IPS-11a (cell line): ENCODE measurements at regions not wholly inside any gene's neighbourhood (a gene's known extent, or its start where the extent isn't known, plus 50 kb on each side); places are given as distances from the start of the nearest gene placed in this dataset.

Source experiments
- H3K4me3 ChIP-seq: one replicate; pipeline ENCODE4 v1.5.1; 2013; ENCODE audit warnings: low read depth, low read length, control low read depth

GRCh38 chr12:60290532-60290931 is 694.7 kb downstream of the SLC16A7 start:
- no peak overlapping the region for H3K4me3 ChIP-seq

DNA sequence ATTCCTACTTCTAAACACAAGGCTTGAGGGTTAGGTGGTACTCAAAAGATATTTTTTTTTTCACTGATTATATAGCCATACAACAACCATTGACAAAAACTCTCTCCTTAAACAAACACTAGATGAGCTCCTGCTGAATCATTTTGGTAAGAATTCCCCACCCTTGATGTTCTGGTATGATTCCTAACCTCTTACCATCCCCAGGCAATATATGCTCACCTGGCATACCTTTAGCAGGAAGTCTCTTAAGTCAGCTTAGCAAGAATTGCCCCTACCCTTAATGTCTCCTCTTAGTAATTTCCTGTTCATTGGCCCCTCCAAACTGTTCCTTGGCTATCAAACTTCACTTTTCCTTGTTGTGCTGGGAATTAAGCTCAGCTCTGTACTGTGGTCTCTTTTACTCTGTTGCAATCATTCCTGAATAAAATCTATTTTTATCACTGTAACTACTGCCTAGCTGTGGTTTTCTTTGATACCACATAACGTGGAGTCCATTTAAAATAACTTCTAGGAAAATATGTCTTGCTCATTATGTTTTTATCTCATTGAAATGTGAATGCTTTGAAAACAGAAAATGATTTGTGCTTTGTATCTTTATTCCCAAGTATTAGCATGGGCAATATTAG is 712.6 kb downstream of the SLC16A7 start:
- H3K4me3 ChIP-seq: no peak overlapping the region

DNA sequence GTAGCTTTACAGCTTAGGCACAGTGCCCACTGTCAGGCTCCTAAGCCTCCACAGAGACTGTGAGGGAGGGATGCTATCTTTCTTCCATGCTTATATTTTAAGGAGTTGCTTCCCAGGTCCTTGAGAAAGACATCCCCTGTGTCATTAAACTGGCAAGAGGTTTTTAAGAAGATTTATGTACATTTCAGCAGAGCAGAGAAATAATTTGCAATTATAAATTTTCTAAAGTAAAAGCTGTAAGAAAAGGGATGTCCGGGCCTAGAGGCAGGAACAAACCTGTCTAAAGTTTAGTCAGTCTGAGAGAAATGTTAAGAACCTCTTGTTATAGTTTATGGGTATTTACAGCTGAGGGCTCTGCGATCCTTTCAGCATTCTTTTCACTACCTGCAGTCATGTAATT is 716.1 kb downstream of the SLC16A7 start:
- no peak overlapping the region for H3K4me3 ChIP-seq

- no peak overlapping the region for H3K4me3 ChIP-seq
Measured at GRCh38 chr12:60317361-60317760, 721.5 kb downstream of the SLC16A7 start.

GRCh38 chr12:60324746-60325145 is 728.9 kb downstream of the SLC16A7 start:
- H3K4me3 ChIP-seq: no peak overlapping the region

GRCh38 chr12:60333461-60333860 is 737.6 kb downstream of the SLC16A7 start:
- no peak overlapping the region for H3K4me3 ChIP-seq

DNA sequence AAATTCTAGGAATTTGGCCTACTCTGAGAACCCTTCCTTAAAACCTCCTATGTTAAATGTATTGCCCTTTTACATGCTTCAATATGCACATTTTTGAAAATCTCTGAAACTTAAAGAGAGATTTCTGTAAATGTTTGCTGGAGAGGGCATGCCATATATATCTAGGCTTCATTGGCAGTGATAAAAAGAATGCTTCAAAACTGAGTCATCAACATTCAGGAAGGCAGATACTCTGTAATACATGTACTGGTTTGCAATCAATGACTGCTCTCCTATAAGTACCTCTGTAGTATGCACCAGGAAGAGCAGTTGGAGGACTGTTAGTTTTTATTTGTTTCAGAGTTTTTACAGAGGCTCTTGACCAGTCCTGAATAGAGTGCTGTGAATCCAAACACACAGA is 739.9 kb downstream of the SLC16A7 start:
- no peak overlapping the region for H3K4me3 ChIP-seq

- H3K4me3 ChIP-seq: no peak overlapping the region
Measured at GRCh38 chr12:60337839-60338549, 742.2 kb downstream of the SLC16A7 start.

DNA sequence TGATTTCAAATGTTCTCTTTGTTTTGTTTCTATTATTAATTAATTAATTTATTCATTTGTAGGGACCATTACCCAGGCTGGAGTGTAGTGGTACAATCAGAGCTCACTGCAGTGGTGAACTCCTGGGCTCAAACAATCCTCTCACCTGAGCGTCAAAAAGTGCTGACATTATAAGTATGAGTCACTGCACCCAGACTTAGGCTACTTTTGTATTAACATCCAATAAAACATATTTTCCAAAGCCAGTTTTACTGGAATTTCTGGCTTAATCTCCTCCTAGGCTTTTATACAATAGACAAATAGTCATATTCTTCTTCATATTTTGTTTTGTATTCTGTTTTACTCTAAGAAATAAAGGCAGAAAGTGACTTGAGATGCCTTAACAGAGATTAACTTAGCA is 749.6 kb downstream of the SLC16A7 start:
- no peak overlapping the region for H3K4me3 ChIP-seq

GRCh38 chr12:60349232-60349978 is 753.6 kb downstream of the SLC16A7 start:
- no peak overlapping the region for H3K4me3 ChIP-seq

DNA sequence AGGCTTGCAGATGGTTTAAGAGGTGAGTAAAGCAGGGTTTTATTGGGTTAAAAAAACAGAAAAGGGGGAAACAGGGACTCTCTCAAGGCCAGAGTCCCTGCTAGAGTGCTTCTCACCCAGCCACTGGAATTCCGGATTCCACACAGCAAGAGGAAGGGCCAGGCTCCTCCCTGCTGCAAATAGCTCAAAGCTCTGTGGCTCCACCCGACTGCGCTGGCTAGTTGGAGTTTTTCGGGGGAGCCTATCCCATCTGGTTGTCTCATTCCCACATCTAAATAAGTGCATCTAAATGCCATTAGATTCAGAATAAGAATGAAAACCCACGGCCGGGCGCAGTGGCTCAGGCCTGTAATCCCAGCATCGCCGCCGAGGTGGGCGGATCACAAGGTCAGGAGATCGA is 791.5 kb downstream of the SLC16A7 start:
- H3K4me3 ChIP-seq: no peak overlapping the region

DNA sequence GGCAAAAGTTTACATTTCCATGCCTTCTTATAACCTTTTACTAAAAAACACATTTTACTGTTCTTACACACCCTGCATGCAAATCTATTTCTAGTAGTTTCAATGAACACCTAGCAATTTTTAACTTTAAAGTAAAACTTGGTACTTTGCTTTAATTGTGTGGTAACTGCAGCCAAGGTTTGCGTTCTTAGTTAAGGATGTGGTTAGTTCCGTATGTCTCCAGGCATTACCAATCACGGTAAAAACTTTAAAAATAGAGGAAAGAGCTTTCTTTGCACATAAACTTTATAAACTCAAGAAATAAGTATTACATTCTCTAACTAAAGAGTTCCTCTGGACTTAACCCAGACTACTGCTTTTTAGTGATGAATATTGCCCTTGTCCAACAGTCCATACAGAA is 795.2 kb downstream of the SLC16A7 start:
- H3K4me3 ChIP-seq: no peak overlapping the region

- H3K4me3 ChIP-seq: no peak overlapping the region
Measured at GRCh38 chr12:60391791-60392190, 796.0 kb downstream of the SLC16A7 start.

- no peak overlapping the region for H3K4me3 ChIP-seq
Measured at GRCh38 chr12:60393093-60393492, 797.3 kb downstream of the SLC16A7 start.

GRCh38 chr12:60394665-60395064 is 798.8 kb downstream of the SLC16A7 start:
- H3K4me3 ChIP-seq: no peak overlapping the region

- no peak overlapping the region for H3K4me3 ChIP-seq
Measured at GRCh38 chr12:60398547-60398946, 802.7 kb downstream of the SLC16A7 start.

DNA sequence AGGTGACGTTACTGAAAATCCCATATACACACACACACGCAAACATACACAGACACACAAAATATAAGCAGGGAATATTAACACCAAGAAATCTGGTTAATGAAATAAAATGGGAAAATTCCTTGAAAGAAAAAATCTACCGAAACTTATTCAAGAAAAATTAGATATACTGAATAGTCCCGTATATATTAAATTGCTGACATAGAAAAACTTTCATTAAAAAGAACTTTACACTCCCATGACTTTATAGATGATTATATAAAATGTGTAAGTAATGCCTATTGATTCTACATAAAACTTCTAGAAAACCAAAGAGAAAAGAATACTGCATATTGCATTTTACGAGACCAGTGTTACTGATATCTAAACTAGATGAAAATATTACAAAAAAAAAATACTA is 803.2 kb downstream of the SLC16A7 start:
- H3K4me3 ChIP-seq: no peak overlapping the region

GRCh38 chr12:60402996-60403395 is 807.2 kb downstream of the SLC16A7 start:
- no peak overlapping the region for H3K4me3 ChIP-seq

DNA sequence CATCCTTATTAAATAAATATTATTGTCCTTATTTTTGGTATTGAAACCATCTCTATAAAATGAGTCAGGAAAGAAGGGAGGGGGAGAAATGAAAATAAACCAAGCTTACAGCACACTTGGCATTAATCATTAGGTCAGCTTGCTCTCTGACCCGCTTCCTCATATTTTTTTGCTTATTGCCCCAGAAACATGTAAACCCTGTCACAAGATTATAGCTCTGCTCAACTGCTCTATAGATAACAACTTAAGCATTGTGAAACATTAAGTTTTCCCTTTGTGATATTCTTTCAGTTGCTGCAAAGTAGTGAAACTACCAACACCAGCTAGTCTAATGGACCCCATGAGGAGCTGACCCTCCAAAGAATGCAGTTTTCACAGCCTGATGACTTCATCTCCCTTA is 819.5 kb downstream of the SLC16A7 start:
- no peak overlapping the region for H3K4me3 ChIP-seq

DNA sequence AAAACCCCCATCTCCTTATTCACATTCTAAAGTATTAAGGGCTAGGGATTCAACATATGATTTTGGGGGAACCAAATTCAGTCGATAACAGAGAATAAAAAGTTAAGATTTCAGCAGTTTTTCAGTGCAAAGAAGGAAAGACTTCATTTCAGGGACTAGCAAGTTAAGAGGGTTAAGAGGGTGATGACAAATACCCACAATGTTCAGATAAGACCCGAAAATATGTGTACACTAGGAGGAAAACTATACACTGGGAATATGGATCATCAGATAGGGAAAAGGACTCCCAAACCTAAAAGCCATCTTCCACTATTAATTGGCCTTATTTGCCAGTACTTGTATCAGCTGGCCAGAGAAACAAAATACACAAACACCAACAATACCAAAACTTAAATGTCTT is 824.2 kb downstream of the SLC16A7 start:
- H3K4me3 ChIP-seq: no peak overlapping the region

DNA sequence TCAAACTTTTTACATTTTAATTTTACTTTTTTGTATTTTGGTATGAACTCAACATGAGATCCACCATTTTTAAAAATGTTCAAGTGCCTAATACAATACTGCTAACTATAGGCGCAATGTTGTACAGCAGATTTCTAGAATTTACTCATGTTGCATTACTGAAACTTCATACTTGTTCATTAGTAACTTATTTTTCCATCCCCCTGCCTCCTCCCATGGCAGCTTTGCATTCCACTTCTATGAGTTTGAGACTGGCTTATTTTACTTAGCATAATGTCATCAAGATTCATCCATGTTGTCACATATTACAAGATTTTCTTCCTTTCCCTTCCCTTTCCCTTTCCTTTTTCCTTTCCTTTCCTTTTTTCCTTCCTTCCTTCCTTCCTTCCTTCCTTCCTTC is 825.9 kb downstream of the SLC16A7 start:
- no peak overlapping the region for H3K4me3 ChIP-seq

GRCh38 chr12:60437297-60437696 is 841.5 kb downstream of the SLC16A7 start:
- H3K4me3 ChIP-seq: no peak overlapping the region
